GM23338 (cell line): ENCODE measurements at regions not wholly inside any gene's neighbourhood (a gene's known extent, or its start where the extent isn't known, plus 50 kb on each side); places are given as distances from the start of the nearest gene placed in this dataset.

Experiments used
- ATAC-seq: fragments of 200-7000 bp; cut with Tn5 transposase; 3 replicates; pipeline ENCODE4 v1.9.1; 2020
- DNase-seq: peaks from one replicate; pipeline ENCODE4 v3.0.0-alpha.2; 2015; ENCODE audit warnings: low spot score
- H2AFZ ChIP-seq: fragments of 200-600 bp; sonication (generic); 2 replicates; pipeline ENCODE4 v1.8.0; 2016; ENCODE audit warnings: antibody characterized with exemption, mild to moderate bottlenecking, moderate library complexity
- H3F3A ChIP-seq: fragments of 200-600 bp; sonication (generic); replicated peaks from 2 replicates; pipeline ENCODE4 v1.8.0; 2017; ENCODE audit warnings: antibody characterized with exemption, mixed run types, low read depth
- H3K27ac ChIP-seq: fragments of 200-600 bp; sonication (generic); 2 replicates; pipeline ENCODE4 v1.6.1; 2016; ENCODE audit warnings: low read depth
- H3K27me3 ChIP-seq: fragments of 200-600 bp; sonication (generic); 2 replicates; pipeline ENCODE4 v1.8.0; 2016; ENCODE audit warnings: mild to moderate bottlenecking, mixed run types, moderate library complexity; ENCODE audit not compliant: insufficient read depth
- H3K36me3 ChIP-seq: fragments of 200-600 bp; sonication (generic); 2 replicates; pipeline ENCODE4 v1.8.0; 2016; ENCODE audit warnings: mild to moderate bottlenecking; ENCODE audit not compliant: insufficient read depth
- H3K4me1 ChIP-seq: fragments of 200-600 bp; sonication (generic); 2 replicates; pipeline ENCODE4 v1.8.0; 2016; ENCODE audit warnings: mild to moderate bottlenecking, moderate library complexity; ENCODE audit not compliant: insufficient read depth
- H3K4me2 ChIP-seq: fragments of 200-600 bp; sonication (generic); 2 replicates; pipeline ENCODE4 v1.7.1; 2017; ENCODE audit warnings: mixed run types
- H3K4me3 ChIP-seq: fragments of 200-600 bp; sonication (generic); 2 replicates; pipeline ENCODE4 v1.6.1; 2016; ENCODE audit warnings: mixed run types
- H3K79me2 ChIP-seq: fragments of 200-600 bp; sonication (generic); replicated peaks from 2 replicates; pipeline ENCODE4 v1.8.0; 2017; ENCODE audit warnings: mild to moderate bottlenecking; ENCODE audit not compliant: insufficient read depth
- H3K9me2 ChIP-seq: fragments of 200-600 bp; sonication (generic); 2 replicates; pipeline ENCODE4 v1.8.0; 2017; ENCODE audit not compliant: insufficient read depth
- H4K20me1 ChIP-seq: fragments of 200-600 bp; sonication (generic); replicated peaks from 2 replicates; pipeline ENCODE4 v1.8.0; 2017; ENCODE audit warnings: mild to moderate bottlenecking; ENCODE audit not compliant: insufficient read depth
- H3K27ac Mint-ChIP-seq: 2 replicates; pipeline ENCODE4 v1.8.0; 2020; ENCODE audit warnings: inconsistent platforms, mild to moderate bottlenecking, moderate library complexity, mixed read lengths
- H3K27me3 Mint-ChIP-seq: 3 replicates; pipeline ENCODE4 v1.8.0; 2022; ENCODE audit warnings: low read depth, mild to moderate bottlenecking, moderate library complexity, mixed read lengths, inconsistent platforms; ENCODE audit not compliant: insufficient read depth, poor library complexity
- H3K36me3 Mint-ChIP-seq: 3 replicates; pipeline ENCODE4 v1.8.0; 2021; ENCODE audit warnings: low read depth, mild to moderate bottlenecking, inconsistent platforms, moderate library complexity, mixed read lengths
- H3K4me1 Mint-ChIP-seq: 3 replicates; pipeline ENCODE4 v1.8.0; 2020; ENCODE audit warnings: mild to moderate bottlenecking, inconsistent platforms, mixed read lengths
- H3K4me3 Mint-ChIP-seq: 3 replicates; pipeline ENCODE4 v1.8.0; 2021; ENCODE audit warnings: moderate library complexity, mild to moderate bottlenecking, inconsistent platforms, mixed read lengths
- H3K9me3 Mint-ChIP-seq: 3 replicates; pipeline ENCODE4 v1.8.0; 2020; ENCODE audit warnings: moderate library complexity, mild to moderate bottlenecking, inconsistent platforms, mixed read lengths
- CREB1 ChIP-seq: fragments of 250-450 bp; sonication (Bioruptor Pico); IDR thresholded peaks from 2 replicates; pipeline ENCODE4 v1.5.0; 2020; ENCODE audit warnings: low read depth, mild to moderate bottlenecking, moderate library complexity
- NANOG ChIP-seq: IDR thresholded peaks from 2 replicates; pipeline ENCODE4 v1.6.1; 2016; ENCODE audit warnings: antibody characterized with exemption, borderline replicate concordance
- POLR2AphosphoS5 ChIP-seq: IDR thresholded peaks from 2 replicates; pipeline ENCODE4 v1.6.1; 2016; ENCODE audit warnings: antibody characterized with exemption, low read depth
- ZNF114 ChIP-seq: fragments of 250-450 bp; sonication (Bioruptor Pico); IDR thresholded peaks from 2 replicates; pipeline ENCODE4 v1.5.0; 2020; ENCODE audit warnings: mild to moderate bottlenecking, moderate library complexity
- ZNF331 ChIP-seq: fragments of 250-450 bp; sonication (Bioruptor Pico); IDR thresholded peaks from 2 replicates; pipeline ENCODE4 v1.5.0; 2020; ENCODE audit warnings: low read depth, mild to moderate bottlenecking, moderate library complexity
- TF ChIP-seq, protein P1 (sequence below): fragments of 250-450 bp; sonication (Bioruptor Pico); IDR thresholded peaks from 2 replicates; pipeline ENCODE4 v1.5.0; 2020; ENCODE audit warnings: mild to moderate bottlenecking, moderate library complexity
- TF ChIP-seq, protein P2 (sequence below): IDR thresholded peaks from one replicate; pipeline ENCODE4 v1.6.1; 2018; ENCODE audit warnings: antibody characterized with exemption; ENCODE audit not compliant: unreplicated experiment

DNA sequence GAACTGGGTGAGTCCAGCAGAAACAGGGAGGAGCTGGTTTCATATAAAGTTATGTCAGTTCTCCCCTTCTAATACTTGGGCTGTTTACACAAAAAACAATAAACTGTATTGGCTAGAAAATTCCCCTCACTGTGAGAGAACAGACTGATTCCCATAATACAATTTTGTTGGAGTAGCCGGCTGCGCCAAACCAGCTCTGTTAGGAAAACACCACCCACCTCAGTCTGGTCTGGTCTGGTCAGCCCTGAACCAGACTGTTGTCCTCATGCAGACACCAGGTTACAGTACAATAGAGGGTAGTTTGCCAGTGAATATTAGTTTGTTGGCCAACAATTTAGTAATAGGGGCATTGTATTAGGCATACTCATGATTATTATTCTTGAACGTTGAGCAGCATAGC is 356.4 kb downstream of the EFNA5 start (continued):
- TF ChIP-seq, protein P1, sequence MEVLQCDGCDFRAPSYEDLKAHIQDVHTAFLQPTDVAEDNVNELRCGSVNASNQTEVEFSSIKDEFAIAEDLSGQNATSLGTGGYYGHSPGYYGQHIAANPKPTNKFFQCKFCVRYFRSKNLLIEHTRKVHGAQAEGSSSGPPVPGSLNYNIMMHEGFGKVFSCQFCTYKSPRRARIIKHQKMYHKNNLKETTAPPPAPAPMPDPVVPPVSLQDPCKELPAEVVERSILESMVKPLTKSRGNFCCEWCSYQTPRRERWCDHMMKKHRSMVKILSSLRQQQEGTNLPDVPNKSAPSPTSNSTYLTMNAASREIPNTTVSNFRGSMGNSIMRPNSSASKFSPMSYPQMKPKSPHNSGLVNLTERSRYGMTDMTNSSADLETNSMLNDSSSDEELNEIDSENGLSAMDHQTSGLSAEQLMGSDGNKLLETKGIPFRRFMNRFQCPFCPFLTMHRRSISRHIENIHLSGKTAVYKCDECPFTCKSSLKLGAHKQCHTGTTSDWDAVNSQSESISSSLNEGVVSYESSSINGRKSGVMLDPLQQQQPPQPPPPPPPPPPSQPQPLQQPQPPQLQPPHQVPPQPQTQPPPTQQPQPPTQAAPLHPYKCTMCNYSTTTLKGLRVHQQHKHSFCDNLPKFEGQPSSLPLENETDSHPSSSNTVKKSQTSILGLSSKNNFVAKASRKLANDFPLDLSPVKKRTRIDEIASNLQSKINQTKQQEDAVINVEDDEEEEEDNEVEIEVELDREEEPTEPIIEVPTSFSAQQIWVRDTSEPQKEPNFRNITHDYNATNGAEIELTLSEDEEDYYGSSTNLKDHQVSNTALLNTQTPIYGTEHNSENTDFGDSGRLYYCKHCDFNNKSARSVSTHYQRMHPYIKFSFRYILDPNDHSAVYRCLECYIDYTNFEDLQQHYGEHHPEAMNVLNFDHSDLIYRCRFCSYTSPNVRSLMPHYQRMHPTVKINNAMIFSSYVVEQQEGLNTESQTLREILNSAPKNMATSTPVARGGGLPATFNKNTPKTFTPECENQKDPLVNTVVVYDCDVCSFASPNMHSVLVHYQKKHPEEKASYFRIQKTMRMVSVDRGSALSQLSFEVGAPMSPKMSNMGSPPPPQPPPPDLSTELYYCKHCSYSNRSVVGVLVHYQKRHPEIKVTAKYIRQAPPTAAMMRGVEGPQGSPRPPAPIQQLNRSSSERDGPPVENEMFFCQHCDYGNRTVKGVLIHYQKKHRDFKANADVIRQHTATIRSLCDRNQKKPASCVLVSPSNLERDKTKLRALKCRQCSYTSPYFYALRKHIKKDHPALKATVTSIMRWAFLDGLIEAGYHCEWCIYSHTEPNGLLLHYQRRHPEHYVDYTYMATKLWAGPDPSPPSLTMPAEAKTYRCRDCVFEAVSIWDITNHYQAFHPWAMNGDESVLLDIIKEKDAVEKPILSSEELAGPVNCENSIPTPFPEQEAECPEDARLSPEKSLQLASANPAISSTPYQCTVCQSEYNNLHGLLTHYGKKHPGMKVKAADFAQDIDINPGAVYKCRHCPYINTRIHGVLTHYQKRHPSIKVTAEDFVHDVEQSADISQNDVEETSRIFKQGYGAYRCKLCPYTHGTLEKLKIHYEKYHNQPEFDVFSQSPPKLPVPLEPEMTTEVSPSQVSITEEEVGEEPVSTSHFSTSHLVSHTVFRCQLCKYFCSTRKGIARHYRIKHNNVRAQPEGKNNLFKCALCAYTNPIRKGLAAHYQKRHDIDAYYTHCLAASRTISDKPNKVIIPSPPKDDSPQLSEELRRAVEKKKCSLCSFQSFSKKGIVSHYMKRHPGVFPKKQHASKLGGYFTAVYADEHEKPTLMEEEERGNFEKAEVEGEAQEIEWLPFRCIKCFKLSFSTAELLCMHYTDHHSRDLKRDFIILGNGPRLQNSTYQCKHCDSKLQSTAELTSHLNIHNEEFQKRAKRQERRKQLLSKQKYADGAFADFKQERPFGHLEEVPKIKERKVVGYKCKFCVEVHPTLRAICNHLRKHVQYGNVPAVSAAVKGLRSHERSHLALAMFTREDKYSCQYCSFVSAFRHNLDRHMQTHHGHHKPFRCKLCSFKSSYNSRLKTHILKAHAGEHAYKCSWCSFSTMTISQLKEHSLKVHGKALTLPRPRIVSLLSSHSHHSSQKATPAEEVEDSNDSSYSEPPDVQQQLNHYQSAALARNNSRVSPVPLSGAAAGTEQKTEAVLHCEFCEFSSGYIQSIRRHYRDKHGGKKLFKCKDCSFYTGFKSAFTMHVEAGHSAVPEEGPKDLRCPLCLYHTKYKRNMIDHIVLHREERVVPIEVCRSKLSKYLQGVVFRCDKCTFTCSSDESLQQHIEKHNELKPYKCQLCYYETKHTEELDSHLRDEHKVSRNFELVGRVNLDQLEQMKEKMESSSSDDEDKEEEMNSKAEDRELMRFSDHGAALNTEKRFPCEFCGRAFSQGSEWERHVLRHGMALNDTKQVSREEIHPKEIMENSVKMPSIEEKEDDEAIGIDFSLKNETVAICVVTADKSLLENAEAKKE (CRISPR knock-in tag) = no peak
- TF ChIP-seq CREB1 (no peak), NANOG (no peak)

DNA sequence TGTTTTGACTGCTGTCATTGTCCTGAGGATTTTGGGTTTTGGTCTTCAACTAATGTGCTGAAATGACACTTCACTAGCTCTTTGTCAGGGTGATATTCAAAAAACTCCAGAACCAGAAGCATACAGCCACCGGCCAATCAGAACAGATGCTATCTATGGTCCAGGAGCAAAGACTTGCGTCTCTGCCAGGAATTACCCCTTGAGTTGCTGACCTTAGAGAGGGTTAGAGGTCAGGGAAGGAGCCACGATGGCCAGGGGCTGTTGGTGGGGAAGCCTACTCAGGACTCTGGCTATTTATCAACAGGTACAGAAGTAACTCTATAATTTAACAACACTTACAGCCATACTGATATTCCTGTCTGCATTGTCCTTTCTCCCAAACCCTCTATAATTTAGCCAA is 356.8 kb downstream of the EFNA5 start:
- Histone ChIP-seq H3K79me2 (no peaks in the 10 kb centered on the region), H3F3A (no peaks in the 10 kb centered on the region), H3K4me1 (no peaks in the 10 kb centered on the region), H4K20me1 (no peaks in the 10 kb centered on the region), H3K9me2 (0 out of 2 replicates have a peak, but pooled peaks cover 3% of the 10 kb centered on the region), H3K27ac (no peak overlapping the region), H3K4me3 (no peak overlapping the region), H3K36me3 (no peaks in the 10 kb centered on the region), H3K27me3 (no peaks in the 10 kb centered on the region), H2AFZ (0 out of 2 replicates have a peak overlapping the region, but pooled peaks have one; percentile 52), H3K4me2 (no peak overlapping the region)
- H3K9me3 Mint-ChIP-seq = no peaks in the 10 kb centered on the region
- H3K27ac Mint-ChIP-seq = no peak overlapping the region
- no peaks in the 10 kb centered on the region for H3K36me3 Mint-ChIP-seq
- H3K4me1 Mint-ChIP-seq = peaks cover 4% of the 10 kb centered on the region; the same call in 2 of the 3 replicates
- no peak for DNase-seq
- peaks cover 3% of the 10 kb centered on the region for H3K27me3 Mint-ChIP-seq
- ATAC-seq = no peak
- no peak overlapping the region for H3K4me3 Mint-ChIP-seq
- TF ChIP-seq ZNF331 (CRISPR knock-in tag) (no peak), POLR2AphosphoS5 (no peak), ZNF114 (CRISPR knock-in tag) (no peak)
- TF ChIP-seq, protein P1 (CRISPR knock-in tag) = no peak
- TF ChIP-seq, protein P2, sequence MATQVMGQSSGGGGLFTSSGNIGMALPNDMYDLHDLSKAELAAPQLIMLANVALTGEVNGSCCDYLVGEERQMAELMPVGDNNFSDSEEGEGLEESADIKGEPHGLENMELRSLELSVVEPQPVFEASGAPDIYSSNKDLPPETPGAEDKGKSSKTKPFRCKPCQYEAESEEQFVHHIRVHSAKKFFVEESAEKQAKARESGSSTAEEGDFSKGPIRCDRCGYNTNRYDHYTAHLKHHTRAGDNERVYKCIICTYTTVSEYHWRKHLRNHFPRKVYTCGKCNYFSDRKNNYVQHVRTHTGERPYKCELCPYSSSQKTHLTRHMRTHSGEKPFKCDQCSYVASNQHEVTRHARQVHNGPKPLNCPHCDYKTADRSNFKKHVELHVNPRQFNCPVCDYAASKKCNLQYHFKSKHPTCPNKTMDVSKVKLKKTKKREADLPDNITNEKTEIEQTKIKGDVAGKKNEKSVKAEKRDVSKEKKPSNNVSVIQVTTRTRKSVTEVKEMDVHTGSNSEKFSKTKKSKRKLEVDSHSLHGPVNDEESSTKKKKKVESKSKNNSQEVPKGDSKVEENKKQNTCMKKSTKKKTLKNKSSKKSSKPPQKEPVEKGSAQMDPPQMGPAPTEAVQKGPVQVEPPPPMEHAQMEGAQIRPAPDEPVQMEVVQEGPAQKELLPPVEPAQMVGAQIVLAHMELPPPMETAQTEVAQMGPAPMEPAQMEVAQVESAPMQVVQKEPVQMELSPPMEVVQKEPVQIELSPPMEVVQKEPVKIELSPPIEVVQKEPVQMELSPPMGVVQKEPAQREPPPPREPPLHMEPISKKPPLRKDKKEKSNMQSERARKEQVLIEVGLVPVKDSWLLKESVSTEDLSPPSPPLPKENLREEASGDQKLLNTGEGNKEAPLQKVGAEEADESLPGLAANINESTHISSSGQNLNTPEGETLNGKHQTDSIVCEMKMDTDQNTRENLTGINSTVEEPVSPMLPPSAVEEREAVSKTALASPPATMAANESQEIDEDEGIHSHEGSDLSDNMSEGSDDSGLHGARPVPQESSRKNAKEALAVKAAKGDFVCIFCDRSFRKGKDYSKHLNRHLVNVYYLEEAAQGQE = no peak
